K562 (cell line): ENCODE measurements at regions not wholly inside any gene's neighbourhood (a gene's known extent, or its start where the extent isn't known, plus 50 kb on each side); places are given as distances from the start of the nearest gene placed in this dataset.
A peak's percentile ranks its signal among the peaks of the same experiment; 100 is the strongest.

Experiments used
- ATAC-seq: fragments of 200-7000 bp; cut with Tn5 transposase; 3 replicates; pipeline ENCODE4 v1.9.1; 2020; ENCODE audit warnings: moderate library complexity
- BruUV-seq: library from RNA; stranded (reverse); fragments of 400-500 nt; replicated peaks from 2 replicates; lab custom pipeline; 2021; lab: Mats Ljungman, UMichigan
- CTCF ChIA-PET: fragments of 300-600 bp; formaldehyde crosslinking; extraction: SDS; loops from one replicate; lab custom pipeline; 2021; ENCODE audit warnings: low intra/inter-chr PET ratio; lab: Yijun Ruan, JAX
- POLR2A ChIA-PET: fragments of 300-600, 350-650 bp; sonication (Branson Sonifier 250); formaldehyde crosslinking; extraction: SDS; loops from one replicate; lab custom pipeline; 2021; ENCODE audit warnings: antibody characterized with exemption, inconsistent platforms; lab: Yijun Ruan, JAX
- DNase-seq, 4 experiments: peaks; one replicate each; pipeline versions ENCODE4 v3.0.0 to v3.0.0-alpha.2; 2011 to 2018; ENCODE audit warnings: low spot score in 3 of 4, mixed read lengths in 3 of 4; ENCODE audit errors: extremely low read depth in 1 of 4
- FAIRE-seq: peaks from 2 replicates; lab custom pipeline; 2011; peaks lifted over from hg19 to GRCh38; lab: Jason Lieb, UNC
- H2AFZ ChIP-seq: 2 replicates; pipeline ENCODE4 v1.6.0; 2011; ENCODE audit warnings: low read depth, low read length, control low read depth, inconsistent platforms
- H3K27ac ChIP-seq: fragments of 200-600 bp; 3 replicates; pipeline ENCODE4 v1.8.0; 2011; ENCODE audit warnings: low read depth, mild to moderate bottlenecking, control low read depth, inconsistent platforms, low read length, moderate library complexity, mixed read lengths; ENCODE audit errors: extremely low read depth
- H3K27me3 ChIP-seq, 2 experiments: fragments of 300-600 bp in 1 of 2; 2 replicates in 1 of 2; 3 replicates in 1 of 2; pipeline versions ENCODE4 v1.6.0 to v1.8.0; 2011; ENCODE audit warnings: inconsistent platforms in 2 of 2, low read length in 2 of 2, mild to moderate bottlenecking in 1 of 2, mixed read lengths in 1 of 2, moderate library complexity in 1 of 2; ENCODE audit not compliant: control insufficient read depth in 2 of 2, insufficient read depth in 2 of 2
- H3K36me3 ChIP-seq: fragments of 300-600 bp; 3 replicates; pipeline ENCODE4 v1.8.0; 2011; ENCODE audit warnings: mild to moderate bottlenecking, low read length, inconsistent platforms; ENCODE audit not compliant: control insufficient read depth, insufficient read depth
- H3K4me1 ChIP-seq, 2 experiments: fragments of 200-600 bp in 1 of 2; replicated peaks in 1 of 2; 2 replicates in 1 of 2; 3 replicates in 1 of 2; pipeline versions ENCODE4 v1.5.1 to v1.8.0; 2011; ENCODE audit warnings: inconsistent platforms in 2 of 2, low read length in 2 of 2, mild to moderate bottlenecking in 1 of 2, mixed read lengths in 1 of 2, moderate library complexity in 1 of 2; ENCODE audit not compliant: control insufficient read depth in 2 of 2, insufficient read depth in 2 of 2
- H3K4me2 ChIP-seq: 2 replicates; pipeline ENCODE4 v1.6.1; 2011; ENCODE audit warnings: low read length, control low read depth, inconsistent platforms, mixed read lengths; ENCODE audit not compliant: insufficient read depth
- H3K4me3 ChIP-seq: fragments of 200-600 bp; sonication (generic), shearing (Covaris generic); 2 replicates; pipeline ENCODE4 v1.5.1; 2016; ENCODE audit warnings: control low read depth, inconsistent platforms
- H3K79me2 ChIP-seq: fragments of 200-600 bp; 3 replicates; pipeline ENCODE4 v1.8.0; 2011; ENCODE audit warnings: low read length, inconsistent platforms; ENCODE audit not compliant: control insufficient read depth, insufficient read depth
- H3K9ac ChIP-seq, 2 experiments: 2 replicates each; pipeline versions ENCODE4 v1.6.0 to v1.6.1; 2011; ENCODE audit warnings: low read depth in 2 of 2, low read length in 2 of 2, control low read depth in 1 of 2, inconsistent platforms in 1 of 2, mild to moderate bottlenecking in 1 of 2, mixed read lengths in 1 of 2; ENCODE audit not compliant: insufficient read depth in 1 of 2
- H3K9me1 ChIP-seq: one replicate; pipeline ENCODE4 v1.6.0; 2011; ENCODE audit warnings: inconsistent platforms, mild to moderate bottlenecking, low read length, moderate library complexity; ENCODE audit not compliant: control insufficient read depth, insufficient read depth
- H3K9me3 ChIP-seq: replicated peaks from 2 replicates; pipeline ENCODE4 v1.5.1; 2011; ENCODE audit warnings: low read depth, low read length, inconsistent platforms; ENCODE audit not compliant: control insufficient read depth, insufficient read depth
- H4K20me1 ChIP-seq: replicated peaks from 2 replicates; pipeline ENCODE4 v1.6.1; 2011; ENCODE audit warnings: low read length, inconsistent platforms, mixed read lengths; ENCODE audit not compliant: control insufficient read depth, insufficient read depth
- C11orf30 ChIP-seq: fragments of 450-650 bp; IDR thresholded peaks from 2 replicates; pipeline ENCODE4 v1.6.1; 2016; ENCODE audit warnings: low read depth, mild to moderate bottlenecking
- MAFF ChIP-seq: IDR thresholded peaks from 2 replicates; pipeline ENCODE4 v1.6.1; 2012; ENCODE audit warnings: low read length, improper control_type of control experiment
- MAFG ChIP-seq: fragments of 450-650 bp; conservative IDR thresholded peaks from 2 replicates; pipeline ENCODE4 v1.6.1; 2016; ENCODE audit warnings: missing genetic modification characterization, missing compliant biosample characterization
- MAFK ChIP-seq: IDR thresholded peaks from 2 replicates; pipeline ENCODE4 v1.6.1; 2011; ENCODE audit warnings: low read length, improper control_type of control experiment
- RAD21 ChIP-seq, 2 experiments: fragments of 250-450 bp in 1 of 2; fragments of 450-650 bp in 1 of 2; sonication (Bioruptor Pico) in 1 of 2; formaldehyde crosslinking in 1 of 2; IDR thresholded peaks in 1 of 2; conservative IDR thresholded peaks in 1 of 2; 2 replicates each; pipeline versions ENCODE4 v1.4.0 to v1.8.0; 2020 to 2022; ENCODE audit warnings: mild to moderate bottlenecking in 2 of 2, moderate library complexity in 1 of 2
- RUNX1 ChIP-seq: sonication (generic); IDR thresholded peaks from 2 replicates; pipeline ENCODE4 v1.6.1; 2016; ENCODE audit warnings: antibody characterized with exemption, low read depth
- SAP30 ChIP-seq: fragments of 200-600 bp; sonication (generic); IDR thresholded peaks from 2 replicates; pipeline ENCODE4 v1.6.1; 2012; ENCODE audit warnings: borderline replicate concordance, low read depth, mild to moderate bottlenecking, moderate library complexity, low read length, control low read depth, inconsistent platforms; ENCODE audit not compliant: insufficient read depth, poor library complexity, severe bottlenecking
- ZNF316 ChIP-seq: fragments of 450-650 bp; IDR thresholded peaks from 2 replicates; pipeline ENCODE4 v1.6.1; 2016
- WGBS: fragments of 100-300 bp; shearing (Covaris generic); methylation state at CpG from one replicate; pipeline ENCODE4 v1.1.6; 2016; ENCODE audit warnings: low coverage, mixed read lengths; ENCODE audit not compliant: insufficient coverage; ENCODE audit errors: missing lambda C conversion rate; 5-methylcytosine and 5-hydroxymethylcytosine counted together
- in situ Hi-C: fragments of 300-500 bp; cut with MboI; formaldehyde crosslinking; loops from 4 replicates; pipeline ENCODE4 v1.15.0; 2018; ENCODE audit warnings: inconsistent platforms, mixed read lengths
- intact Hi-C: fragments of 100-400 bp; cut with micrococcal nuclease; formaldehyde crosslinking; loops from 2 replicates; pipeline ENCODE4 v1.14.2; 2022
- TF ChIP-seq, protein P1 (sequence below), 3 experiments: IDR thresholded peaks in 2 of 3; conservative IDR thresholded peaks in 1 of 3; 2 replicates each; pipeline ENCODE4 v1.5.1; 2011 to 2012; ENCODE audit warnings: low read length in 3 of 3, mild to moderate bottlenecking in 3 of 3, control low read depth in 2 of 3, improper control_type of control experiment in 1 of 3, inconsistent platforms in 1 of 3, low read depth in 1 of 3, mixed read lengths in 1 of 3, moderate library complexity in 1 of 3; ENCODE audit not compliant: insufficient read depth in 2 of 3

DNA sequence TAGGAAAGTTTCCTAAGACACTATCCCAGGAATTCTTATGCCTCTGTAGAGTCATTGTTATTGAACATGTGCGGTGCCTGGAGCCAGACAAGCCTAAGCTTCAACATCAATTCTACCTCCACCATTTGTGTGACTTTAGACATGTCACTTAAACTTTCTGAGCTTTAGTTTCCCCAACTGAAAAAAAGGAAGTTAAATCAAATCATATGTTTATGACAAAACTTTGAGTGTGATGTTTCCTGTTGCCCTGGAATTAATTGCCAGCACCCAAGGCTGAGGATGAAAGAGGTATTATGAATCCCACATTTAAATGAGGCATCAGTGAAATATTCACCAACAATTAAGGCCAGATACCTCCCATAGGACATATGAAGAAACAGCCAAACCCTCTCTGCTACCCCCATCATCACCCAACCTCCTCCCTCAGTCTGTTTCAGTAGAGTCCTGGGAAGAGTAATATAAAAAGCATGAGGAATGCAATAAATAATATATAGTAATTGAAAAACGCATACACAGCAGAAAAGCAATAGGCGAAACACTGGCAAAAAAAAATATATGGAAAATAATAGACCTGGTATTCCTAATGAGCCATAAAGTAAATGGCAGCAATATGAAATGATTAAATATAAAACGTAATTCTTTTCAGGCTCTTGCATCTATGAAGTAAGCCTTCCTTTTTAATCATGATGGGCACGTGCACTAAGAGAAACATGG lies 182.0 kb upstream of the DCN start:
- H3K4me2 ChIP-seq, result no peak overlapping the region
- no peaks in the 10 kb centered on the region for H3K4me1 ChIP-seq
- no peak overlapping the region for H3K4me3 ChIP-seq
- intact Hi-C loops (loop anchor here (10.0 kb wide), 2 partner anchors 60 to 1280 kb away; no protein-coding TSS in a partner anchor), in situ Hi-C loops (no loop called here)
- H3K27ac ChIP-seq, result no peak overlapping the region
- POLR2A ChIA-PET, result no interaction called here
- CTCF ChIA-PET, result no interaction called here
- H3K9me3 ChIP-seq, result no peaks in the 10 kb centered on the region
- no peaks in the 10 kb centered on the region; the same call in 2 of the 3 replicates for H3K36me3 ChIP-seq
- H4K20me1 ChIP-seq, result no peaks in the 10 kb centered on the region
- BruUV-seq, result no TSS peak
- no peaks in the 10 kb centered on the region for H3K27me3 ChIP-seq
- no peaks in the 10 kb centered on the region for H3K9me1 ChIP-seq
- 60% methylated on average over 5 of the region's 5 CpGs for WGBS
- H2AFZ ChIP-seq, result no peak overlapping the region
- H3K9ac ChIP-seq, result no peak overlapping the region
- no peak for FAIRE-seq
- DNase-seq, result no peak
- no peak for ATAC-seq
- TF ChIP-seq MAFK (peak; percentile 39; the same call in 1 of the 2 replicates), MAFG (peak; percentile 49; the same call in 1 of the 2 replicates), ZNF316 (peak; percentile 83), C11orf30 (peak; percentile 34; the same call in 1 of the 2 replicates), MAFF (0 out of 2 replicates have a peak, but pooled peaks have one; percentile 19), RUNX1 (no peak)
- no peaks in the 10 kb centered on the region for H3K79me2 ChIP-seq

DNA sequence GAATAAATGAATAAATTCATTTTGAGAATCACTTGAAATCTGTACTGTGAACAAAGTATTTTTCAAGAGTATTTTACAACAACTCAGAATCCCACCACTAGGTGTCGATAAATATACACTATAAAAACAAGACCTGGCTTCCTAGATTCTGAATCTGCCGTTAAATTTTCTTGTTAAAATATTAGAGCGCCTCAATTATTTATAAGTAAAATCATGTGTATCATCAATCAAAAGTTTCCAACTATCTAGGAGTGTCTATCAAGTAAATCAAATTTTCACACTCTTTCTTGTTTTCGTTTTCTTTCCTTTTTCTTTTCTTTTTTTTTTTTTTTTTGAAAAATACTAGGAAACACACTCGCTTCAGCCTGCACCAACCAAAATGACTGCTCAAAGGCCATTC lies 179.2 kb upstream of the DCN start:
- ChIA-PET POLR2A (no interaction called here), CTCF (interaction anchor here (0.7 to 1.9 kb wide), 3 partner anchors 1208 to 1288 kb away, joined by 3 to 13 read pairs (median 12); no protein-coding TSS in a partner anchor)
- Histone ChIP-seq H4K20me1 (no peaks in the 10 kb centered on the region), H3K4me3 (no peak overlapping the region), H3K27me3 (no peaks in the 10 kb centered on the region), H3K4me2 (no peak overlapping the region), H3K36me3 (no peaks in the 10 kb centered on the region; the same call in 2 of the 3 replicates), H3K9ac (no peak overlapping the region), H3K9me1 (no peaks in the 10 kb centered on the region), H3K4me1 (no peaks in the 10 kb centered on the region), H3K9me3 (no peaks in the 10 kb centered on the region), H2AFZ (no peak overlapping the region), H3K79me2 (no peaks in the 10 kb centered on the region), H3K27ac (no peak overlapping the region)
- ATAC-seq, result peak; percentile 73
- peak; percentile 12 to 36 (median 29) for DNase-seq
- intact Hi-C loops, result loop anchor here (10.0 kb wide), 2 partner anchors 57 to 1283 kb away; no protein-coding TSS in a partner anchor
- in situ Hi-C loops, result no loop called here
- no TSS peak for BruUV-seq
- 66% methylated on average over 5 of the region's 5 CpGs for WGBS
- peak; percentile 77 for FAIRE-seq
- TF ChIP-seq, protein P1, sequence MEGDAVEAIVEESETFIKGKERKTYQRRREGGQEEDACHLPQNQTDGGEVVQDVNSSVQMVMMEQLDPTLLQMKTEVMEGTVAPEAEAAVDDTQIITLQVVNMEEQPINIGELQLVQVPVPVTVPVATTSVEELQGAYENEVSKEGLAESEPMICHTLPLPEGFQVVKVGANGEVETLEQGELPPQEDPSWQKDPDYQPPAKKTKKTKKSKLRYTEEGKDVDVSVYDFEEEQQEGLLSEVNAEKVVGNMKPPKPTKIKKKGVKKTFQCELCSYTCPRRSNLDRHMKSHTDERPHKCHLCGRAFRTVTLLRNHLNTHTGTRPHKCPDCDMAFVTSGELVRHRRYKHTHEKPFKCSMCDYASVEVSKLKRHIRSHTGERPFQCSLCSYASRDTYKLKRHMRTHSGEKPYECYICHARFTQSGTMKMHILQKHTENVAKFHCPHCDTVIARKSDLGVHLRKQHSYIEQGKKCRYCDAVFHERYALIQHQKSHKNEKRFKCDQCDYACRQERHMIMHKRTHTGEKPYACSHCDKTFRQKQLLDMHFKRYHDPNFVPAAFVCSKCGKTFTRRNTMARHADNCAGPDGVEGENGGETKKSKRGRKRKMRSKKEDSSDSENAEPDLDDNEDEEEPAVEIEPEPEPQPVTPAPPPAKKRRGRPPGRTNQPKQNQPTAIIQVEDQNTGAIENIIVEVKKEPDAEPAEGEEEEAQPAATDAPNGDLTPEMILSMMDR (IDR thresholded peaks at IDR 0.05 in 2 of 3, conservative IDR thresholded peaks at IDR 0.05 in 1 of 3; ENCODE audit: insufficient read depth in 2 of 3, low read depth in 1 of 3, low read length in 3 of 3), result peak in 1 of 3 experiments; percentile 60; a peak in 3 of 6 replicates
- TF ChIP-seq RAD21 (CRISPR knock-in tag; conservative IDR thresholded peaks at IDR 0.05 in 1 of 2, IDR thresholded peaks at IDR 0.05 in 1 of 2) (peak; percentile 40 to 55; a peak in 3 of 4 replicates), SAP30 (no peak)
